ENCODE measurements at regions not wholly inside any gene's neighbourhood (a gene's known extent, or its start where the extent isn't known, plus 50 kb on each side); places are given as distances from the start of the nearest gene placed in this dataset.

GRCh38 chr1:83115785-83116184 lies 883.1 kb downstream of the TTLL7 start:
- no peak overlapping the region for H3K27ac ChIP-seq
- TF ChIP-seq ZFX (IDR thresholded peaks at IDR 0.05) (no peak), CTCF (conservative IDR thresholded peaks at IDR 0.05) (no peak)

DNA sequence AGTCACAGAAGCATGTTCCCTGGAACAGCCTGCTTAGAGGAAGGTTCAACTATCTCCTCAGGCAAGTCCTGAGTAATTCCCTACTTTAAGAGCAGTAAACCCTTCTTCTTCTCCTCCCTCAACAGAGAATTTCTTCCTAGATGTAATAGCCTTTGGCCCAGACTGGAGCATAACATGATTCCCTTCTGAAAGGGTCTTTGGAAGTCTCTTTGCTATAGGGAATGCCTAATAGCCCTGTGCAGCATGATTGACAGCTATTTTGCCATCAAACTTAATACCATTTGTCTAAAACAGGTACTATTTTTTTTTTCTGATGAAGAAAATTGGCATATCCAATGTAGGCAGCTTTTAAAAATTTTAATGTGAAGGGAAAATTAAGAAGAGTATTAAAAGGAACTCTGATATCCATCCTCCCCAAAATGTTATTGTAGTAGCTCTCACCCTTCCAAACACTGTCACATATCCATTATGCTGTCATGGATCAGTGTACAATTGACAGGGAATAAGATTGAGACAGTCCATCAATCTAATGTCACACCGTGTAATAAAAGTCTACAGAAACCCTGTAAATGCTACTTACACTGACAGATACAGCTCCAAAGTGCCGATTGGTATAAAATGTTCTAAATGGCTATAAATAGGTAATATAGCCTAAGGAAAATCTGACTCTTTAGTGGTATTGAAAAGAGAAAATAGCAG lies 884.6 kb downstream of the TTLL7 start:
- no peak for TF ChIP-seq CTCF (conservative IDR thresholded peaks at IDR 0.05)
- no peak for TF ChIP-seq ZFX (IDR thresholded peaks at IDR 0.05)
- no peak overlapping the region for H3K27ac ChIP-seq

DNA sequence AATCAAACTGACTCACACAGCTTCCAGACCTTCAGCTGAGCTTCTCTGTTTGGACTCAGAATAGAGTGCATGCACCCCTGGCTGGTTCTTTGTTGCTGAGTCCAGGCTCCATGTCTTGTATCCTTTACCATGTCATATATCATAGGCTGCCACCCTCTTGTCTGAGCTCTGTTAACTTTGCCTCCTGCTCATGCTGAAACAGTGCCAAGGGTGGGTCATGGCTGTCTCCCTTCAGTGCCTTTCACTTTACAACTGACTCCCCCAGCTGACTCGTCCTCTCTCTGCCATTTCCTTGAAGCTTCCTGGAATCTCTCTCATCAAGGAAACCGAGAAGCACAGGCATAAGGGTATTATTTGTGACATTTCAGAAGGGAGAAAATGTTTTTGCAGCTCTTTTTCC lies 885.3 kb downstream of the TTLL7 start:
- TF ChIP-seq ZFX (IDR thresholded peaks at IDR 0.05) (no peak), CTCF (conservative IDR thresholded peaks at IDR 0.05) (no peak)
- no peak overlapping the region for H3K27ac ChIP-seq

DNA sequence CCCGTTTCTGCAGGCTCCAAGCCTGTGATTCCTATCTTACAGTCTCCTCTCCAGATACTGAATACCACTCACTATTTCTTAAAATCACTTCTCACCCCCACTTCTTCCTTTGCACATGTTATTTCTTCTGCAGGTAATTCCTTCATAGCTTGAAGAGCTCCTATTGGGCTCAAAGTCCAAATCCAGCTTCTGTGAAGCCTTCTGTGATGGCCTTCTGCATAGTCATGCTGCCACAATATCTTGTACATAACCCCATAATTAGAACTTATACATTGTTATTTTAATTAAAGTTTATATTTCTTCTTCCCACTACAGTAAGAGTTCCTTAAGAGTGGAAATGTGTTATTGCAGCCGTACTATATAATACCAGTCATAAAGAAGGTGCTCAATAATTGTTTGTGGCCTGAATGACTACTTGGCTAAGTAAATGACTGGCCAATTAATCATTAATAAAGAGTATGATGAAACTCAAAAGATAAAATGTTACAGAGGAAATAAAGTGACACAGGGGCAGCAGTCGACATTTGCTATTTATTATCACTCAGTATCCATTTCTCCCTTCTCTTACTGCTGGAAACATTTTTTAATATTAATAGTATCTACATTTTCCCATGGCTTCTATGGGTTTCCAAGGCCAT lies 886.6 kb downstream of the TTLL7 start:
- H3K27ac ChIP-seq, result no peak overlapping the region
- TF ChIP-seq ZFX (IDR thresholded peaks at IDR 0.05), result no peak
- TF ChIP-seq CTCF (conservative IDR thresholded peaks at IDR 0.05), result no peak

DNA sequence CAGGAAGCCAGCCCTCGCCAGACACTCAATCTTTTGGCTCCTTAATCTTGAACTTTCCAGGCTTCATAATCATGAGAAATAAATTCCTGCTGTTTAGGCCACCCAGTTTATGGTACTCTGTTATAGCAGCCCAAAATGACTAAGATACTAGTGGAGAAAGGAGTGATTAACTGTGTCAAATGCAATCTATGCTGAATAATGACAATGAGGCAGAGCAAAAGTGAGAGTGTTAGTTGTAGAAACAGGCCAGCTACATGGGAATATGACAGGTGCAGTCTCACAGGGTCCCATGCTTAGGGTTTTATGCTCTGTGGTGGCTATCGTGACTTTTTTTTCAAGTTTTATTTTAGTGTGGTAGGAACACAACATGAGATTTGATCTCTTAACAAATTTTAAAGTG lies 888.8 kb downstream of the TTLL7 start:
- TF ChIP-seq CTCF (conservative IDR thresholded peaks at IDR 0.05) (no peak), ZFX (IDR thresholded peaks at IDR 0.05) (no peak)
- H3K27ac ChIP-seq, result no peak overlapping the region

DNA sequence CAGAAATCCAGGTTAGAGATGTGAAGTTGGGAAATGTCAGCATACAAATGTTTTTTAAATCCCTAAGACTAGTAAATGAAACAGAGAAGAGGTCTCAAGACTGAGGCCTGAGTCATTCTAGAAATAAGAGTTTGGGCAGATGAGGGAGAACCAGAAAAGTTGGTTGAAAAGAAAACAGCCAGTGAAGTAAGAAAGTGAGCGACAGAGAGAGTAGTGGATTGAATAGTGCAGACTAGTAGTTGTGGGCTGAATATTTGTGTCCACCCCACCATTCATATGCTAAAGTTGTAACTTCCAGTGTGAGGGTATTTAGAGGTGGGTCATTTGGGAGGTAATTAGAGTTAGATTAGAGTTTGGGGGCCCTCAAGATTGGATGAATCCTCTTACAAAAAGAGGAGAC lies 889.2 kb downstream of the TTLL7 start:
- TF ChIP-seq ZFX (IDR thresholded peaks at IDR 0.05), result no peak
- no peak for TF ChIP-seq CTCF (conservative IDR thresholded peaks at IDR 0.05)

GRCh38 chr1:83104558-83104957 lies 894.4 kb downstream of the TTLL7 start:
- TF ChIP-seq CTCF (conservative IDR thresholded peaks at IDR 0.05) (no peak), ZFX (IDR thresholded peaks at IDR 0.05) (no peak)
- H3K27ac ChIP-seq, result no peak overlapping the region

More for the DNA sequence above, 889.2 kb downstream of the TTLL7 start:
- H3K27ac ChIP-seq, result no peak overlapping the region

Measured in C4-2B (cell line).